ENCODE measurements at regions not wholly inside any gene's neighbourhood (a gene's known extent, or its start where the extent isn't known, plus 50 kb on each side); places are given as distances from the start of the nearest gene placed in this dataset.
"Not testable (repeated sequence)": the region's sequence is repeated elsewhere in the genome, so short reads cannot be mapped to it uniquely, and the experiment has no call there.

DNA sequence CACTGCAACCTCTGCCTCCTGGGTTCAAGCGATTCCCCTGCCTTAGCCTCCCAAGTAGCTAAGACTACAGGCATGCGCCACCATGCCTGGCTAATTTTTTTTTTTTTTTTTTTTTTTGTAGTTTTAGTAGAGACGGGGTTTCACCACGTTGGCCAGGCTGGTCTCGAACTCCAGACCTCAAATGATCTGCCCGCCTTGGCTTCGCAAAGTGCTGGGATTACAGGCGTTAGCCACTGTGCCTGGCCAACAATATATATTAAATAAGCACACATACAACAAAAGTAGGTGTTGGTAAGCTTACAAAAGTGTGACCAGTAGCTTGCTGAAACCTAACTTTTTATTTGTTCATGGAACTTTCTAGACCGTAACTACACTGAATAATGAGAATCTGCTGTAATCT lies 117.1 kb upstream of the SERF1B start:
- peak; percentile 13 for DNase-seq
- H3K4me3 ChIP-seq; H3K9me3 ChIP-seq; H3K36me3 ChIP-seq (ENCODE audit: low read depth, missing control alignments); H3K27me3 ChIP-seq; H3K4me1 ChIP-seq; intact Hi-C loops (cut with DNase I; ENCODE audit: low total_unique reads); H3K27ac ChIP-seq: not testable (repeated sequence)
- WGBS, 2 donors = 98% methylated on average over 7 of the region's 9 CpGs; no CpG with 5 or more reads in 1 of the 2 donors

DNA sequence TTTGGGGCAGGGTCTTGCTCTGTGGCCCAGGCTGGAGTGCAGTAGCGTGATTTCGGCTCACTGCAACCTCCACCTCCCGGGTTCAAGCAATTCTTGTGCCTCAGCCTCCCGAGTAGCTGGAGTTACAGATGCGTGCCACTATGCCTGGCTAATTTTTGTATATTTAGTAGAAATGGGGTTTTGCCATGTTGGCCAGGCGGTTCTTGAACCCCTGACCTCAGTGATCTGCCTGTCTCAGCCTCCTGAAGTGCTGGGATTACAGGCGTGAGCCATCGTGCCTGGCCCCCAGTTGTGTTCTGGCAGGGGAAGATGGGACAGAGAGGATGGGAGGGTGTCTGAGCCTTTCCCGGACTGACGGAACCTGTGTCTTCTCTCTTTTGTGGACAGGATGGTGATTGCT lies 111.3 kb upstream of the SERF1B start:
- H3K36me3 ChIP-seq (ENCODE audit: low read depth, missing control alignments); intact Hi-C loops (cut with DNase I; ENCODE audit: low total_unique reads); H3K4me1 ChIP-seq; H3K9me3 ChIP-seq; H3K27me3 ChIP-seq; H3K4me3 ChIP-seq; H3K27ac ChIP-seq: not testable (repeated sequence)
- WGBS, 2 donors = 94% methylated on average over 8 of the region's 10 CpGs; no CpG with 5 or more reads in 1 of the 2 donors
- peak; percentile 7 for DNase-seq

Measured in testis (tissue), 2 donors.